ENCODE measurements at regions not wholly inside any gene's neighbourhood (a gene's known extent, or its start where the extent isn't known, plus 50 kb on each side); places are given as distances from the start of the nearest gene placed in this dataset.

GRCh38 chr21:43274022-43274945 lies 105.5 kb downstream of the CRYAA start (continued):
- TF ChIP-seq IRF3 (IDR thresholded peaks at IDR 0.05; ENCODE audit: low read depth, low read length) (no peak), RXRA (IDR thresholded peaks at IDR 0.05; ENCODE audit: borderline replicate concordance, low read depth) (no peak), SIN3A (IDR thresholded peaks at IDR 0.05; ENCODE audit: borderline replicate concordance, low read depth, low read length) (no peak), FOSL2 (IDR thresholded peaks at IDR 0.05; ENCODE audit: borderline replicate concordance, low read depth) (no peak), TCF12 (IDR thresholded peaks at IDR 0.05) (no peak)

- Histone ChIP-seq H2AFZ (ENCODE audit: low read depth) (no peak overlapping the region), H3K4me1 (ENCODE audit: control insufficient read depth in 1 of 2, insufficient read depth in 2 of 2, low read depth in 1 of 2, low read length in 1 of 2) (peaks cover 0 to 79% of the 10 kb centered on the region in 2 experiments; a peak in 2 of 4 replicates), H3K27me3 (ENCODE audit: insufficient read depth) (no peaks in the 10 kb centered on the region; the same call in 1 of the 2 replicates), H3K4me2 (no peak overlapping the region), H3K4me3 (ENCODE audit: low read depth in 2 of 2, low read length in 1 of 2) (no peak overlapping the region), H3K9me3 (no peaks in the 10 kb centered on the region), H3F3A (replicated peaks; ENCODE audit: insufficient read depth) (no peaks in the 10 kb centered on the region), H3K9me2 (no peaks in the 10 kb centered on the region), H3K27ac (ENCODE audit: low read depth in 2 of 2, low read length in 1 of 2) (peak overlapping the region in 1 of 2 experiments; percentile 60; a peak in 2 of 4 replicates), H4K20me1 (ENCODE audit: insufficient read depth) (no peaks in the 10 kb centered on the region), H3K79me2 (ENCODE audit: insufficient read depth) (no peaks in the 10 kb centered on the region), H3K36me3 (replicated peaks in 1 of 2; ENCODE audit: control insufficient read depth in 1 of 2, insufficient read depth in 2 of 2, low read length in 1 of 2) (no peaks in the 10 kb centered on the region), H3K9ac (no peak overlapping the region)
- ChIA-PET CTCF (no interaction called here), POLR2A (no interaction called here)
- WGBS (ENCODE audit: low lambda C conversion rate) = 61% methylated on average over 8 of the region's 9 CpGs
- TF ChIP-seq RFX5 (IDR thresholded peaks at IDR 0.05; ENCODE audit: low read length) (no peak), MXI1 (IDR thresholded peaks at IDR 0.05; ENCODE audit: low read depth, low read length) (peak; percentile 76)
- peak; percentile 68 for DNase-seq
Measured at GRCh38 chr21:43273708-43274021, 104.9 kb downstream of the CRYAA start.

GRCh38 chr21:43273016-43273707 lies 104.4 kb downstream of the CRYAA start:
- DNase-seq = no peak
- H3K27ac ChIP-seq (ENCODE audit: low read depth in 2 of 2, low read length in 1 of 2) = peak overlapping the region in 1 of 2 experiments; percentile 60; a peak in 1 of 4 replicates
- POLR2A ChIA-PET = no interaction called here
- H3K27me3 ChIP-seq (ENCODE audit: insufficient read depth) = no peaks in the 10 kb centered on the region; the same call in 1 of the 2 replicates
- no peak overlapping the region for H3K4me3 ChIP-seq (ENCODE audit: low read depth in 2 of 2, low read length in 1 of 2)
- H3K9ac ChIP-seq = no peak overlapping the region
- no peaks in the 10 kb centered on the region for H3K9me2 ChIP-seq
- H2AFZ ChIP-seq (ENCODE audit: low read depth) = no peak overlapping the region
- WGBS (ENCODE audit: low lambda C conversion rate) = 79% methylated on average over 8 of the region's 22 CpGs
- H3F3A ChIP-seq (replicated peaks; ENCODE audit: insufficient read depth) = no peaks in the 10 kb centered on the region
- no peaks in the 10 kb centered on the region for H4K20me1 ChIP-seq (ENCODE audit: insufficient read depth)
- H3K4me2 ChIP-seq = no peak overlapping the region
- H3K9me3 ChIP-seq = no peaks in the 10 kb centered on the region
- no peaks in the 10 kb centered on the region for H3K79me2 ChIP-seq (ENCODE audit: insufficient read depth)
- CTCF ChIA-PET = no interaction called here
- no peaks in the 10 kb centered on the region for H3K36me3 ChIP-seq (replicated peaks in 1 of 2; ENCODE audit: control insufficient read depth in 1 of 2, insufficient read depth in 2 of 2, low read length in 1 of 2)
- peaks cover 0 to 79% of the 10 kb centered on the region in 2 experiments; a peak in 2 of 4 replicates for H3K4me1 ChIP-seq (ENCODE audit: control insufficient read depth in 1 of 2, insufficient read depth in 2 of 2, low read depth in 1 of 2, low read length in 1 of 2)
- no peak for TF ChIP-seq CHD2 (IDR thresholded peaks at IDR 0.05; ENCODE audit: low read length, partially characterized antibody)
- TF ChIP-seq RXRA (IDR thresholded peaks at IDR 0.05; ENCODE audit: borderline replicate concordance, low read depth) = no peak
- TF ChIP-seq, protein P1, sequence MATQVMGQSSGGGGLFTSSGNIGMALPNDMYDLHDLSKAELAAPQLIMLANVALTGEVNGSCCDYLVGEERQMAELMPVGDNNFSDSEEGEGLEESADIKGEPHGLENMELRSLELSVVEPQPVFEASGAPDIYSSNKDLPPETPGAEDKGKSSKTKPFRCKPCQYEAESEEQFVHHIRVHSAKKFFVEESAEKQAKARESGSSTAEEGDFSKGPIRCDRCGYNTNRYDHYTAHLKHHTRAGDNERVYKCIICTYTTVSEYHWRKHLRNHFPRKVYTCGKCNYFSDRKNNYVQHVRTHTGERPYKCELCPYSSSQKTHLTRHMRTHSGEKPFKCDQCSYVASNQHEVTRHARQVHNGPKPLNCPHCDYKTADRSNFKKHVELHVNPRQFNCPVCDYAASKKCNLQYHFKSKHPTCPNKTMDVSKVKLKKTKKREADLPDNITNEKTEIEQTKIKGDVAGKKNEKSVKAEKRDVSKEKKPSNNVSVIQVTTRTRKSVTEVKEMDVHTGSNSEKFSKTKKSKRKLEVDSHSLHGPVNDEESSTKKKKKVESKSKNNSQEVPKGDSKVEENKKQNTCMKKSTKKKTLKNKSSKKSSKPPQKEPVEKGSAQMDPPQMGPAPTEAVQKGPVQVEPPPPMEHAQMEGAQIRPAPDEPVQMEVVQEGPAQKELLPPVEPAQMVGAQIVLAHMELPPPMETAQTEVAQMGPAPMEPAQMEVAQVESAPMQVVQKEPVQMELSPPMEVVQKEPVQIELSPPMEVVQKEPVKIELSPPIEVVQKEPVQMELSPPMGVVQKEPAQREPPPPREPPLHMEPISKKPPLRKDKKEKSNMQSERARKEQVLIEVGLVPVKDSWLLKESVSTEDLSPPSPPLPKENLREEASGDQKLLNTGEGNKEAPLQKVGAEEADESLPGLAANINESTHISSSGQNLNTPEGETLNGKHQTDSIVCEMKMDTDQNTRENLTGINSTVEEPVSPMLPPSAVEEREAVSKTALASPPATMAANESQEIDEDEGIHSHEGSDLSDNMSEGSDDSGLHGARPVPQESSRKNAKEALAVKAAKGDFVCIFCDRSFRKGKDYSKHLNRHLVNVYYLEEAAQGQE (IDR thresholded peaks at IDR 0.05; ENCODE audit: low read depth, low read length) = no peak
- no peak for TF ChIP-seq GATA2 (CRISPR knock-in tag; IDR thresholded peaks at IDR 0.05)
- TF ChIP-seq NFIC (IDR thresholded peaks at IDR 0.05; ENCODE audit: borderline replicate concordance) = no peak
- TF ChIP-seq, protein P2, sequence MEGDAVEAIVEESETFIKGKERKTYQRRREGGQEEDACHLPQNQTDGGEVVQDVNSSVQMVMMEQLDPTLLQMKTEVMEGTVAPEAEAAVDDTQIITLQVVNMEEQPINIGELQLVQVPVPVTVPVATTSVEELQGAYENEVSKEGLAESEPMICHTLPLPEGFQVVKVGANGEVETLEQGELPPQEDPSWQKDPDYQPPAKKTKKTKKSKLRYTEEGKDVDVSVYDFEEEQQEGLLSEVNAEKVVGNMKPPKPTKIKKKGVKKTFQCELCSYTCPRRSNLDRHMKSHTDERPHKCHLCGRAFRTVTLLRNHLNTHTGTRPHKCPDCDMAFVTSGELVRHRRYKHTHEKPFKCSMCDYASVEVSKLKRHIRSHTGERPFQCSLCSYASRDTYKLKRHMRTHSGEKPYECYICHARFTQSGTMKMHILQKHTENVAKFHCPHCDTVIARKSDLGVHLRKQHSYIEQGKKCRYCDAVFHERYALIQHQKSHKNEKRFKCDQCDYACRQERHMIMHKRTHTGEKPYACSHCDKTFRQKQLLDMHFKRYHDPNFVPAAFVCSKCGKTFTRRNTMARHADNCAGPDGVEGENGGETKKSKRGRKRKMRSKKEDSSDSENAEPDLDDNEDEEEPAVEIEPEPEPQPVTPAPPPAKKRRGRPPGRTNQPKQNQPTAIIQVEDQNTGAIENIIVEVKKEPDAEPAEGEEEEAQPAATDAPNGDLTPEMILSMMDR (IDR thresholded peaks at IDR 0.05) = no peak
- TF ChIP-seq FOXM1 (IDR thresholded peaks at IDR 0.05; ENCODE audit: low read depth) = no peak
- no peak for TF ChIP-seq RAD21 (IDR thresholded peaks at IDR 0.05; ENCODE audit: low read length)
- TF ChIP-seq NRF1 (IDR thresholded peaks at IDR 0.05; ENCODE audit: low read depth, low read length) = no peak
- TF ChIP-seq FOXJ3 (CRISPR knock-in tag; IDR thresholded peaks at IDR 0.05) = no peak
- no peak for TF ChIP-seq MEF2A (IDR thresholded peaks at IDR 0.05; ENCODE audit: borderline replicate concordance, low read depth)
- TF ChIP-seq FOSL2 (IDR thresholded peaks at IDR 0.05; ENCODE audit: borderline replicate concordance, low read depth) = no peak
- no peak for TF ChIP-seq SMC3 (IDR thresholded peaks at IDR 0.05; ENCODE audit: low read depth, low read length)
- TF ChIP-seq TCF12 (IDR thresholded peaks at IDR 0.05) = no peak

Measured in SK-N-SH (cell line).